BLaER1 (cell line): ENCODE measurements at regions not wholly inside any gene's neighbourhood (a gene's known extent, or its start where the extent isn't known, plus 50 kb on each side); places are given as distances from the start of the nearest gene placed in this dataset.
"Not testable (repeated sequence)": the region's sequence is repeated elsewhere in the genome, so short reads cannot be mapped to it uniquely, and the experiment has no call there.

Experiments used
- H3K27ac ChIP-seq: shearing (Covaris generic); formaldehyde crosslinking; 2 replicates; pipeline ENCODE4 v1.8.1; 2022
- H3K27me3 ChIP-seq: shearing (Covaris generic); formaldehyde crosslinking; 2 replicates; pipeline ENCODE4 v1.8.1; 2022
- H3K36me3 ChIP-seq: shearing (Covaris generic); formaldehyde crosslinking; 2 replicates; pipeline ENCODE4 v1.8.1; 2022
- H3K4me1 ChIP-seq: shearing (Covaris generic); formaldehyde crosslinking; 2 replicates; pipeline ENCODE4 v1.8.1; 2022
- H3K4me2 ChIP-seq: shearing (Covaris generic); formaldehyde crosslinking; 2 replicates; pipeline ENCODE4 v1.8.1; 2022
- H3K4me3 ChIP-seq: shearing (Covaris generic); formaldehyde crosslinking; 2 replicates; pipeline ENCODE4 v1.8.1; 2022
- H3K9ac ChIP-seq: shearing (Covaris generic); formaldehyde crosslinking; 2 replicates; pipeline ENCODE4 v1.8.1; 2022
- H3K9me3 ChIP-seq: shearing (Covaris generic); formaldehyde crosslinking; 2 replicates; pipeline ENCODE4 v1.8.1; 2022
- H4K20me1 ChIP-seq: shearing (Covaris generic); formaldehyde crosslinking; 2 replicates; pipeline ENCODE4 v1.8.1; 2022
- Cebpa-rat ChIP-seq: shearing (Covaris generic); IDR thresholded peaks from 2 replicates; pipeline ENCODE4 v1.8.1; 2022

GRCh38 chr3:162601101-162601670 lies 1104.6 kb downstream of the OTOL1 start:
- no peak for TF ChIP-seq Cebpa-rat
- no peaks in the 10 kb centered on the region for H3K27me3 ChIP-seq
- H3K4me1 ChIP-seq, result peaks cover 58% of the 10 kb centered on the region
- H3K27ac ChIP-seq, result peak overlapping the region; percentile 54
- no peaks in the 10 kb centered on the region for H4K20me1 ChIP-seq
- no peak overlapping the region for H3K9ac ChIP-seq
- peak overlapping the region; percentile 63 for H3K4me2 ChIP-seq
- H3K9me3 ChIP-seq, result peaks cover 11% of the 10 kb centered on the region
- no peaks in the 10 kb centered on the region for H3K36me3 ChIP-seq
- H3K4me3 ChIP-seq, result no peak overlapping the region

- H3K4me1 ChIP-seq, result peaks cover 44% of the 10 kb centered on the region
- no peak overlapping the region for H3K4me2 ChIP-seq
- H3K27ac ChIP-seq, result no peak overlapping the region
- no peak overlapping the region for H3K4me3 ChIP-seq
- H3K9ac ChIP-seq, result no peak overlapping the region
- no peaks in the 10 kb centered on the region for H3K36me3 ChIP-seq
- no peaks in the 10 kb centered on the region for H3K27me3 ChIP-seq
- TF ChIP-seq Cebpa-rat, result no peak
- peaks cover 11% of the 10 kb centered on the region for H3K9me3 ChIP-seq
- no peaks in the 10 kb centered on the region for H4K20me1 ChIP-seq
Measured at GRCh38 chr3:162602619-162603018, 1106.0 kb downstream of the OTOL1 start.

GRCh38 chr3:162605651-162606204 lies 1109.1 kb downstream of the OTOL1 start:
- Histone ChIP-seq H3K9me3 (peaks cover 4% of the 10 kb centered on the region; the same call in 1 of the 2 replicates), H4K20me1 (no peaks in the 10 kb centered on the region), H3K4me2 (no peak overlapping the region), H3K4me3 (no peak overlapping the region), H3K27me3 (no peaks in the 10 kb centered on the region), H3K27ac (no peak overlapping the region), H3K36me3 (no peaks in the 10 kb centered on the region), H3K4me1 (peaks cover 13% of the 10 kb centered on the region), H3K9ac (no peak overlapping the region)
- no peak for TF ChIP-seq Cebpa-rat

GRCh38 chr3:162610261-162610660 lies 1113.7 kb downstream of the OTOL1 start:
- H3K27ac ChIP-seq, result no peak overlapping the region
- TF ChIP-seq Cebpa-rat, result no peak

GRCh38 chr3:162612991-162613390 lies 1116.4 kb downstream of the OTOL1 start:
- H3K27me3 ChIP-seq, result no peaks in the 10 kb centered on the region
- no peaks in the 10 kb centered on the region for H3K9me3 ChIP-seq
- H3K4me2 ChIP-seq, result no peak overlapping the region
- no peaks in the 10 kb centered on the region for H3K4me1 ChIP-seq
- H4K20me1 ChIP-seq, result no peaks in the 10 kb centered on the region
- H3K36me3 ChIP-seq, result no peaks in the 10 kb centered on the region
- TF ChIP-seq Cebpa-rat, result no peak
- H3K9ac ChIP-seq, result no peak overlapping the region
- H3K27ac ChIP-seq, result no peak overlapping the region
- no peak overlapping the region for H3K4me3 ChIP-seq

More at GRCh38 chr3:162610261-162610660, 1113.7 kb downstream of the OTOL1 start:
- Histone ChIP-seq H3K9me3 (peaks cover 4% of the 10 kb centered on the region; the same call in 1 of the 2 replicates), H3K9ac (no peak overlapping the region), H3K4me2 (no peak overlapping the region), H3K27me3 (no peaks in the 10 kb centered on the region), H3K4me1 (no peaks in the 10 kb centered on the region), H3K36me3 (no peaks in the 10 kb centered on the region), H4K20me1 (no peaks in the 10 kb centered on the region), H3K4me3 (no peak overlapping the region)

- Histone ChIP-seq H3K9me3 (peaks cover 13% of the 10 kb centered on the region), H3K9ac (no peak overlapping the region), H3K27me3 (no peaks in the 10 kb centered on the region), H3K4me3 (no peak overlapping the region), H3K36me3 (no peaks in the 10 kb centered on the region), H3K4me1 (peaks cover 5% of the 10 kb centered on the region; the same call in 1 of the 2 replicates), H3K4me2 (no peak overlapping the region), H4K20me1 (no peaks in the 10 kb centered on the region), H3K27ac (no peak overlapping the region)
- no peak for TF ChIP-seq Cebpa-rat
Measured at GRCh38 chr3:162626172-162626571, 1129.6 kb downstream of the OTOL1 start.

GRCh38 chr3:162628531-162628930 lies 1131.9 kb downstream of the OTOL1 start:
- Histone ChIP-seq H3K36me3 (no peaks in the 10 kb centered on the region), H3K4me1 (peaks cover 5% of the 10 kb centered on the region; the same call in 1 of the 2 replicates), H3K4me3 (no peak overlapping the region), H3K4me2 (no peak overlapping the region), H3K27ac (no peak overlapping the region), H3K9ac (no peak overlapping the region), H3K9me3 (no peaks in the 10 kb centered on the region), H4K20me1 (no peaks in the 10 kb centered on the region), H3K27me3 (no peaks in the 10 kb centered on the region)
- no peak for TF ChIP-seq Cebpa-rat

- TF ChIP-seq Cebpa-rat, result no peak
- Histone ChIP-seq H4K20me1 (no peaks in the 10 kb centered on the region), H3K36me3 (no peaks in the 10 kb centered on the region)
Measured at GRCh38 chr3:162629372-162629771, 1132.8 kb downstream of the OTOL1 start.

GRCh38 chr3:162632672-162633071 lies 1136.1 kb downstream of the OTOL1 start:
- H3K27ac ChIP-seq, result no peak overlapping the region
- no peak for TF ChIP-seq Cebpa-rat
- no peaks in the 10 kb centered on the region for H3K36me3 ChIP-seq
- no peak overlapping the region for H3K9ac ChIP-seq
- H3K27me3 ChIP-seq, result no peaks in the 10 kb centered on the region
- no peak overlapping the region for H3K4me3 ChIP-seq
- H3K4me1 ChIP-seq, result no peaks in the 10 kb centered on the region
- H3K9me3 ChIP-seq, result peaks cover 7% of the 10 kb centered on the region
- no peaks in the 10 kb centered on the region for H4K20me1 ChIP-seq
- H3K4me2 ChIP-seq, result no peak overlapping the region

More at GRCh38 chr3:162629372-162629771, 1132.8 kb downstream of the OTOL1 start:
- no peak overlapping the region for H3K27ac ChIP-seq
- peaks cover 4% of the 10 kb centered on the region; the same call in 1 of the 2 replicates for H3K4me1 ChIP-seq
- H3K4me2 ChIP-seq, result no peak overlapping the region
- H3K9ac ChIP-seq, result no peak overlapping the region
- H3K9me3 ChIP-seq, result no peaks in the 10 kb centered on the region
- H3K4me3 ChIP-seq, result no peak overlapping the region
- H3K27me3 ChIP-seq, result no peaks in the 10 kb centered on the region

GRCh38 chr3:162640208-162640607 lies 1143.6 kb downstream of the OTOL1 start:
- H3K36me3 ChIP-seq, H3K9ac ChIP-seq, H3K4me3 ChIP-seq: not testable (repeated sequence)

More at GRCh38 chr3:162640208-162640607, 1143.6 kb downstream of the OTOL1 start:
- not testable (repeated sequence) for H4K20me1 ChIP-seq, H3K4me2 ChIP-seq, H3K27me3 ChIP-seq, H3K27ac ChIP-seq
- peaks cover 22% of the 10 kb centered on the region for H3K9me3 ChIP-seq
- H3K4me1 ChIP-seq, result peaks cover 17% of the 10 kb centered on the region
